GM12878 (cell line): ENCODE measurements at regions not wholly inside any gene's neighbourhood (a gene's known extent, or its start where the extent isn't known, plus 50 kb on each side); places are given as distances from the start of the nearest gene placed in this dataset.

ENCODE experiments used
- ATAC-seq: fragments of 200-7000 bp; cut with Tn5 transposase; 3 replicates; pipeline ENCODE4 v1.9.1; 2020; ENCODE audit warnings: mild to moderate bottlenecking, moderate library complexity
- BruUV-seq: library from RNA; stranded (reverse); fragments of 400-500 nt; replicated peaks from 2 replicates; lab custom pipeline; 2021; lab: Mats Ljungman, UMichigan
- CTCF ChIA-PET: fragments of 300-600 bp; sonication (Branson Sonifier 250); formaldehyde crosslinking; extraction: SDS; loops from one replicate; lab custom pipeline; 2021; ENCODE audit warnings: inconsistent platforms; lab: Yijun Ruan, JAX
- POLR2A ChIA-PET: fragments of 350-600 bp; formaldehyde crosslinking; extraction: SDS; loops from one replicate; lab custom pipeline; 2021; ENCODE audit warnings: inconsistent platforms; lab: Charles Lee
- RAD21 ChIA-PET: fragments of 300-600 bp; sonication (Branson Sonifier 250); formaldehyde crosslinking; loops from one replicate; lab custom pipeline; 2023; ENCODE audit warnings: antibody characterized with exemption; ENCODE audit not compliant: unreplicated experiment; lab: Charles Lee
- SMC1A ChIA-PET: fragments of 300-600 bp; sonication (Branson Sonifier 250); formaldehyde crosslinking; loops from one replicate; lab custom pipeline; 2023; ENCODE audit not compliant: unreplicated experiment, uncharacterized antibody; lab: Charles Lee
- DNase-seq: peaks from one replicate; pipeline ENCODE4 v3.0.0-alpha.2; 2011; ENCODE audit warnings: low read depth, low spot score
- FAIRE-seq: peaks from 3 replicates; lab custom pipeline; 2011; peaks lifted over from hg19 to GRCh38; lab: Jason Lieb, UNC
- H2AFZ ChIP-seq: 2 replicates; pipeline ENCODE4 v1.6.0; 2011; ENCODE audit warnings: low read depth, low read length, control low read depth; ENCODE audit not compliant: control insufficient read depth
- H3K27ac ChIP-seq: 2 replicates; pipeline ENCODE4 v1.5.1; 2011; ENCODE audit warnings: control low read depth; ENCODE audit not compliant: control insufficient read depth, insufficient read depth
- H3K27me3 ChIP-seq, 2 experiments: replicated peaks in 1 of 2; 2 replicates each; pipeline versions ENCODE4 v1.6.0 to v1.6.1; 2011; ENCODE audit warnings: low read length in 1 of 2; ENCODE audit not compliant: control insufficient read depth in 2 of 2, insufficient read depth in 2 of 2
- H3K36me3 ChIP-seq, 2 experiments: 2 replicates each; pipeline ENCODE4 v1.5.1; 2011; ENCODE audit warnings: low read length in 1 of 2; ENCODE audit not compliant: control insufficient read depth in 2 of 2, insufficient read depth in 2 of 2
- H3K4me1 ChIP-seq: 2 replicates; pipeline ENCODE4 v1.6.1; 2011; ENCODE audit warnings: mild to moderate bottlenecking, low read length, moderate library complexity, mixed read lengths; ENCODE audit not compliant: control insufficient read depth, insufficient read depth
- H3K4me2 ChIP-seq: 2 replicates; pipeline ENCODE4 v1.6.0; 2011; ENCODE audit warnings: control low read depth; ENCODE audit not compliant: control insufficient read depth, insufficient read depth
- H3K4me3 ChIP-seq: fragments of 200-600 bp; sonication (generic); 2 replicates; pipeline ENCODE4 v1.5.1; 2016
- H3K79me2 ChIP-seq: 2 replicates; pipeline ENCODE4 v1.6.0; 2011; ENCODE audit warnings: low read length; ENCODE audit not compliant: control insufficient read depth, insufficient read depth
- H3K9ac ChIP-seq: 2 replicates; pipeline ENCODE4 v1.8.0; 2011; ENCODE audit warnings: low read length, control low read depth, mixed read lengths; ENCODE audit not compliant: control insufficient read depth, insufficient read depth
- H3K9me3 ChIP-seq: replicated peaks from 3 replicates; pipeline ENCODE4 v1.5.1; 2011; ENCODE audit warnings: mild to moderate bottlenecking, low read length; ENCODE audit not compliant: control insufficient read depth, insufficient read depth
- H4K20me1 ChIP-seq: 2 replicates; pipeline ENCODE4 v1.6.0; 2011; ENCODE audit not compliant: control insufficient read depth, insufficient read depth
- BCLAF1 ChIP-seq: fragments of 450-650 bp; IDR thresholded peaks from 2 replicates; pipeline ENCODE4 v1.6.1; 2017; ENCODE audit warnings: antibody characterized with exemption, mild to moderate bottlenecking, moderate library complexity
- ZSCAN29 ChIP-seq: fragments of 450-650 bp; IDR thresholded peaks from 2 replicates; pipeline ENCODE4 v1.6.1; 2017; ENCODE audit warnings: mild to moderate bottlenecking, moderate library complexity
- WGBS: methylation state at CpG from one replicate; pipeline ENCODE4 v1.1.6; 2016; ENCODE audit warnings: low lambda C conversion rate; ENCODE audit not compliant: insufficient replicate concordance, insufficient coverage; ENCODE audit errors: missing lambda C conversion rate; 5-methylcytosine and 5-hydroxymethylcytosine counted together
- in situ Hi-C: fragments of 300-500 bp; cut with MboI; formaldehyde crosslinking; loops from 9 replicates; pipeline ENCODE4 v1.14.3; 2018; ENCODE audit warnings: mixed read lengths
- intact Hi-C: fragments of 100-400 bp; cut with micrococcal nuclease; formaldehyde crosslinking; loops from one replicate; pipeline ENCODE4 v1.14.2; 2022; ENCODE audit not compliant: unreplicated experiment

- no peak for TF ChIP-seq BCLAF1
- TF ChIP-seq ZSCAN29 = no peak
- 89% methylated on average over 6 of the region's 6 CpGs for WGBS
- SMC1A ChIA-PET = interaction anchor here (0.6 to 13.8 kb wide), 18 partner anchors 10 to 280 kb away, joined by 3 to 221 read pairs (median 14); no protein-coding TSS in a partner anchor
- no TSS peak for BruUV-seq
- RAD21 ChIA-PET = interaction anchor here (1.5 to 9.4 kb wide), 7 partner anchors 27 to 262 kb away, joined by 3 to 178 read pairs (median 61); no protein-coding TSS in a partner anchor
- POLR2A ChIA-PET = interaction anchor here (0.6 to 4.8 kb wide), 4 partner anchors 28 to 246 kb away, joined by 3 to 26 read pairs (median 4); no protein-coding TSS in a partner anchor
- H3K27ac ChIP-seq = peak overlapping the region; percentile 78
- in situ Hi-C loops = no loop called here
- H3K79me2 ChIP-seq = no peaks in the 10 kb centered on the region
- H3K4me2 ChIP-seq = peak overlapping the region; percentile 75
- H3K9me3 ChIP-seq = no peaks in the 10 kb centered on the region; the same call in 2 of the 3 replicates
- H3K27me3 ChIP-seq = no peaks in the 10 kb centered on the region
- no peak overlapping the region for H3K9ac ChIP-seq
- ATAC-seq (no peak), DNase-seq (no peak), FAIRE-seq (no peak)
- CTCF ChIA-PET = interaction anchor here (0.6 to 9.0 kb wide), 9 partner anchors 10 to 434 kb away, joined by 3 to 120 read pairs (median 5); no protein-coding TSS in a partner anchor
- H3K4me3 ChIP-seq = peak overlapping the region; percentile 24; the same call in 1 of the 2 replicates
- peaks cover 46% of the 10 kb centered on the region for H3K4me1 ChIP-seq
- H4K20me1 ChIP-seq = no peaks in the 10 kb centered on the region
- no peak overlapping the region for H2AFZ ChIP-seq
- no peaks in the 10 kb centered on the region for H3K36me3 ChIP-seq
- intact Hi-C loops = no loop called here
Measured at GRCh38 chr12:93134175-93134890, 205.2 kb upstream of the EEA1 start.
